NCI-H345 (cell line): ENCODE measurements at regions not wholly inside any gene's neighbourhood (a gene's known extent, or its start where the extent isn't known, plus 50 kb on each side); places are given as distances from the start of the nearest gene placed in this dataset.

Source experiments
- DNase-seq: peaks from one replicate; lab custom pipeline; 2025; lab: John Stamatoyannopoulos, UW

DNA sequence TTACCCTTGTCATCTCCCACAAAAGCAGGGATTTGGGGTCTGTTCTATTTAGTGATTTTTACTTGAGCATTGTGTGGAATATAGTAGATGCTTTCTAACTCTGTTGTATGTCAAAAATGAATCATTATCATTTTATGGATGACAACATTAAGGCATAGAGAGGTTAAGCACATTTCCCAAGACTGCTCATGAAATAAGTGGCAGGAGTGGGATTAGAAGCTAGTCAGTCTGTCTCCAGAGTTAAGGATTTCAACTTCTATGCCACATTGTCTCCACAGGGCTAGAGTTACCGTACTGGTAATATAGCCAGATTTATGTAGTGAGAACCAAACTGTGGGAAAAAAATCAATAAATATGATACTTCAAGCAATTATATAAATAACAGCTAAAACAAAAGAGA is 170.6 kb upstream of the DCN start:
- no peak for DNase-seq

DNA sequence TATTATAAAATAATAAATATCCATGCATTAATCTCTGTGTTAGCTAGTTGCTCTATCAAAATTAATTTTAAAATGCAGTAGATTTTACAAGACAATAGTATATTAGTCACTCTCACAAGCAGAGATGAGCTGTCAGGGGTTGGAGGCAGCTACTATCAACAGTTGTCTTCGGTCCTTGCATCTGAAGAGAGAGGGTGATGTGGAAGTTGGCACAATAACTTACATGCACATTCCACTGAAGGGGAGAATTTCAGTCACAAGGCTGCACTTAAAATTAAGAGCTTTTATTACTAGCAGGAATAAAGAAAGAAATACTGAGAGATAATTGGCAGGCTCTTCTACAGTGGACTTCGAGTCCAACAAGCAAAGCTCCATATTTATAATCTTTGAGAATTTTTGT is 166.9 kb upstream of the DCN start:
- no peak for DNase-seq

DNA sequence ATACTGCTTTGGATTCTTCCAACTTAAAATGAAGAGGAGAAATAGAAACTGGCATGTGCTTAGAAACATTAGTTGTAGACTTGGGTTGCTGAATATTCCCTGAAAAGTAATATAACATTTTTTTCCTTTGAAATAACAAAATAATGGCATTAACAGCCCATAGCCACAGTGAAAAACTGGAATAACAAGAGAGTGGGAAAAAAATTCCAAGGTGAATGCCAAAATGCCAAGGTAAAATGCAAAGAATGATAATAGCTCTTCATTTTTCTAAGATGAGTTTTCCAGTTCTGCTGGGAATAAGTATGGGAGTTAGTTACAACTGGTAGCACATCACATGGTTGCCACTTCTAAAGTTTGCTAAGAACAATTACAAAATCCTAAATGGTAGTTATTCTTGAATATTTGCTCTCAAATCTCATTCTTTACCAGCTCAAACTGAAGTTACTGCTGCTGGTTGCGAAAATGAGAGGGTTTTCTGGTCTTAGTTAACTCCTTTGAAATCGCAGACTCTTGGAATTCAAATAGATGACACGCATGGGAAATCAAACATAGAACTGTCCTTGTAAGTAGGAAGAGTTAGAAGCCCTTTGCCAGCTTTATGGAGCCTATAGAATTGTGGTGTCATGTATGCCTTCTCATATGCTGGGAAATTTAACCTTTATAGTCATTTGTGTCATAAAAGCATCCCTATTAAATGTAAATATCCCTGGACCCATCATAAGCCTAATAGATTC is 165.0 kb upstream of the DCN start:
- DNase-seq, result no peak

DNA sequence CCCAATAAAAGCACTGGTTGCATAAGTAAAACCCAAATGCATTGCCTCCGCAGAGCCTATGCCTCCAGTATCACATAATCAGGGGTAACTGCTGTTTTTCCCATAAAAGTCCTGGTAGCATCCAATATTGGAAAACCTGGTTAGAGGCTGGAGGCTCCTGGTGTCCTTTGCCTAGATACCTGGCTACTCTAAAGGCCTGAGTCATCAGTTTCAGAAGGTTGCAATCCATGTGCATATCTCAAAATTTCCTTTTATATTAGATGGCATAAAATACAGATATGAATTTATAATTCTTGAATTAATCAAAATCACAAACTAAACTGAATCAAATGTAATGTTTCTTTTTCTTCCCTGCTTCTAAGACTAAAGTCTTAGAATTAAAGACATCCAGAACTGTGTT is 164.2 kb upstream of the DCN start:
- no peak for DNase-seq

DNA sequence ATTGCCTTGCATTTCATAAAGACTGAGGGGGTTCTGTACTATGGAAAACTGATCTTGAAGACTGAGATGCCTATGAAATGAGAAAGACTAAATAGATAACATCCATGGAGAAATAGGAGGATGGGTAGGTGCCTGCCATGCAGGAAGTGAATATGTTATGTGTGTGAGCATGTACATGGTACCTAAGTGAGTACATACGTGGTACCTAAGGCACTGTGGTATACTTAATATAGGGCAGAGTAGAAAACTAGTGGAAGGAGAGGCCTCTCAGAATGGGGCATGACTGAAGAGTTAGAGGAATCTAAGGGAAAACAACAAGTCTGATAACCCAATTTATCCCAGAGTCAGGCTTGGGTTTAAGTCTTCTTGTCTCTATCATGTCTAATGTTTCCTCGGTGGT is 161.8 kb upstream of the DCN start:
- no peak for DNase-seq

DNA sequence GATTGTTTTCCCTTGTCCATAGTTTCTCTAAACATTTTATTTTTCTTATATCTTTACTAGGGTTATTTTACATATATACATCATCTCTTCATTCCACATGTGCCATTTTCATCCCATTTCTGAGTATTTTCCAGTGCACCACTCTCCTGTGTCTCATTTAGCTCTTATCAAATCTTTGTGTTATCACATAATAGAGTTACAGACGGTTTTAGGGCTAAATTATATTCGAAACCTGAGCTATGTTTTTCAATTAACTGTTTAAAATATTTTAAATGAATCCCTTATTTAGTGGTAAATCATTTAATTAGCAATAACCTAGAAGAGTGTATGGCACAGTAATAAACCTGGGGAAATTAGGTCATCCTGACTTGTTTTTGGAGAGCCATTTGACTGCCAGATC is 160.4 kb upstream of the DCN start:
- no peak for DNase-seq

DNA sequence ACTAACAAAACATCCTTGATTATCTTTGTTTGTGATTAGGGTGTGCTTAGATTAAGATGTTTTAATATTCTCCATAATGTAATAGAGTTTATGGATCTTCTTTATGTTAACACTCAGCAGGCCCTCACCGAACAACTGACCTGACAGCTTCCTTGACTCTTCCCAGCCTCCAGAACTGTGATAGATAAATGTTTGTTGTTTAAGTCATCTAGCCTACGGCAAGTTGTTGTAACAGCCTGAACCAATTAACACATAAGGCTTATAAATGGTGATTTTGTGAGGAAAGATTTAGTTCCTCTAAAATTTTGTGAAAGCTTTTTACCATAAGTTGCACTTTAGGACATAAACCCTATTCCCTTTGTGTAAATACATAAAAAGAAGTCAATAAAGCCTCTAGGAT is 156.5 kb upstream of the DCN start:
- DNase-seq, result no peak

DNA sequence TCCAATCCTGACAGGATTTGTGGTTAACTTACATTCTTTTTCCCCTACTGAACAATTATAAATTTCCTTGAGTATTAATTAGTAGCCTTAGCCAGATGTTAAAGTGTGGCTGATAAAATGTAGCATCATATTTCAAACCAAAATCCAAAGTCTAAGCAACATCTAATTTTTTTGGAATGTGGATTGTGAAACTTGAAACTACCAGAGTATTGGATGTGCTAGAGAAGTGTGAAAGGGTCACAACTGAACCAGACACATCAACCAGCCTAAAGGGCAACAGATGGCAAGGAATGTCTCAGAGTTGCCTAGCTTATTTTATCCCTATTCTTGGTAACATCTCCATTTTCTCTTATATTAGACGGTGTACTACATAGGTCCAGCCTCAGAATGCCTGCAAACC is 153.1 kb upstream of the DCN start:
- DNase-seq, result no peak

DNA sequence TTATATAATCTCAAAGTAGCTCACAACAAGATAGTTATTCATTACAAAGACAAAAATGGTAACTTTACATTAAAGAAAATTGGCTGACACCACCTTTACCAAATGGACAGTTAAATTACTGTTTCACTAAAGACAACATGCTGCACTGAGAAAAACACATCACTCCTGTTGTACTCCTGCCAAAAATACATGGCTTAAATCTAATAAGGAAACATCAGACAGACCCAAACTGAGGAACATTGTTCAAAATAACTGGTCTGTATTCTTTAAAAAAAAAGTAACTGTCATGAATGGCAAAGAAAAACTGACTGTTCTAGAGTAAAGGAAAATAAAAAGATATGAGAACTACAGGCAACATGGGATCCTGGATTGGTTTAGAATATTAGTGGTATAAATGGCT is 151.3 kb upstream of the DCN start:
- DNase-seq, result no peak

DNA sequence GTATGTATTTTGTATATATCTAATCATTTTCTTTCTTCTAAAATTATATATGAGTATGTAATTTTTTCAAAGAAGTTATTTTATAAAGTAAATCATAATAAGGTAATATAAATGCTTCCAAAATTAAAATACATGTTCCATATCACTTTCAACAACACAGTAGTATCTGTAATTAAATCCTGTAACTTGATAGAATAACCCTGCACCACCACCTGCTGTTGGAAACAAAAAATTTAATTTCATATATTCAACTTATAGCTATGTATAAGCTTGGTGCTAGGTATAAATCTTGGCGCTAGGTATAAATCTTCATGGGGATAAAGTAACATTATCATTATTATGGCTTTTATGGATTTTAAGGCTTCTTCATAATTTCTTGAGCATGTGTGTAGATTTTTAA is 149.7 kb upstream of the DCN start:
- DNase-seq, result no peak

DNA sequence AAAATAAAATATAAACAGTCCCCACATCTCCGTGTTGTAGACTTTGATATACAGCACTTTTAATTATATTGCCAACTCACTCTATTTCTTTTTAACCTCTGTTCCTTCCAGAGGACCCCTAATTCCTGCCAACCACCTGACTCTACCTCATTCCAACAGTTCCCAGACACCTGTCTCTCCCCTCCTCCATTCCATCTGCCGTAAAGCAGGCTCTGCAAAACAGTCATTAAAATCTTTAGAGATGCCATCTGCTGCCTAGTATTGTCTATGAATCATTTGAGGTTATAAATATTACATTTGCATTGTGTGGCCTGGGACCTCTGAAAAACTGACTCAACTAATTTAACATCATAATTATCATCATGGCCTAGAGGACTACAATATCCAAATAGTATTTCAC is 148.8 kb upstream of the DCN start:
- no peak for DNase-seq

DNA sequence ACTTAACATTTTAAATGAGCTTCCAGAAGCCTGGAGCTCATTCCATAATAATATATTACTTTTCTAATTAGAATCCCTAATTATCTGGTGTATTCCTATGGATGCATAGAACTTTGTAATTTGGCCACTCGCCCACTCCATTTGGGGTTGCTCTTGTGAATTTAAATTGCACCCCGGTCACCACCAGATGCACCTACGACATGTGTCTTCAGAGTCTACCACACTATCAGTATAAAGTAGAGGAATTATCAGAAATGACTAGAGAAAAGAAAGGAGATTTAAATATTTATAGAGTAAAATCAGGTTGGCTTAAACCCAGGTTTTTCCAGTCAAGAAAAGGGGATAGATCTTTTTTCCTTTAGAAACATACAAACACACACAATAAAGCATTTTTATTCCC is 145.8 kb upstream of the DCN start:
- no peak for DNase-seq

DNA sequence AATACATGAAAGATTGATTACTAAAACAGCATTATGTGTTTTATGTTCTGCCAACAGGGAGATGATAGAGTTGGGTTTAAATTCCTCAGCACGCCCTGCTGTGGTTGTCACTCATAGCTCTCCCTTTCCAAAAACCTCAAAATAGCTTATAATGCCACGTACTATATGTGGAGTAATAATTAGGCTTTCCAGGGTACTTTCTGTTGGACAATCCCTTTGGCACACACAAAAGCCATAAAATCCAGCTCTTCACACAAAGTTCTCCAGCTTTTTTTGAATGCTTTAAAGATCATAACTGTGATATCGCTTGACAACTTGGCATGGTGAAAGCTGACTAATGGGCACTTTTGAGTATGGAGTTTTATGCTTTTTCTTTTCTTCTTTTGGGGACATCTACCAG is 145.3 kb upstream of the DCN start:
- DNase-seq, result no peak

DNA sequence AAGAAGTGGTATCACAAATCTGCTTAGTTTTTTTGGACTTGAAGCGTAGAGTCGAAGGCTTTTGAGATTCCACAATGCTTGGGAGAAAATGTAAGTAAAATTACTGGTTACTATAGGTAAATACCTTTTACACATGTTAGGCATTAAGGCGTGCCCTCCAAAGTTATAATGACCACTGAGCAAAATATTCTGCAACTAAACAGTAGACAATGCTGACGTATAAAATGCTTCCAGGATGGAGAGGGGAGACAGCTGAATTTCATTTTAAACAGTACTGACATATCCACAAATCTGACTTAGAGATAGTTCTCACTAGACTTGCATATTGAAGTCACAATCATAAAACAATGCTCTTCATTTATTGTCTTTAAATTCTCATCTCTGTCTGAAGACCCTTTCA is 144.5 kb upstream of the DCN start:
- no peak for DNase-seq

DNA sequence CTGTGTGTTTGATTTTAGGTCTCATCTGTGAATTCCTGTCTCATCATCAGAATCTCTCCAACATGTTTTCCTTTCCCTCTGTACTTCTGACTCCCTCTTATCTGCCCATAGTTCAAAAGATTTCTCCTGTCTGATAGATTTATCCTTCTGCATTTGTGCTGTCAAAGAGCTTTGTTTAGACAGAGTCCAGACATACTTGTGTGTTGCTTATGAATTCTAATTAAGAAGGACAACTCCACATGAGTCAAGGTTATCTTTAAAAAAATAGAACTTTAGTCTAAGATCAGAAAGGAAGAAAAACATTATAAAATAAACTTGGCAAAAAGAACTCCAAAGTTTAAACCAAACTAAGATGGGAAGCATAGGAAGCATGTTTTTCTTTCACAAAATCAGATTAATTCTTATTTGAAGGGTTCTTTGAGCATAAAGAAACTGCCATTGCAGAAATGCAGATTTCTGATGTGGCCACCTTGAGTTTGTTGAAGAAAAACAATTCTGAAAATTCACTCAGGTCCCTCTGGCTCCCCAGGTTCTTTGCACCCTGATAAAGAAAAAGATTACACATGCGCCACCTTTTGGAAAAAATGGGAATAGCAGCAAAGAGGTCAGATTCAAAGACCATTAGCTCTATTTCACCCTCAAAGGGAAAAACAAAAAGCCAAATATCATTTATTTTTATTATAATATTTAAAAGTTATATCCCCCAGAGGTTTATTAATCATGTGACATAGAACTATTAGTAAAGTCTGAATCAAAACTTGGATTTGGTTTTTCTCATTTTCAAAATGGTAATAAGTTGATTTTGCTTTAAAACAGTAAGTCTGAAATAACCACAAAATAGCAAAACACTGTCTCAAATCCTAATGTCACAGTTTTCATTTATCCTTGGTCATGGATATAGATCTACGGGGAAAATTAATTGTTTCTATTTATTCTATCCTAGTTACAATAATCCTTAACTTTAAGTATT is 143.7 kb upstream of the DCN start:
- DNase-seq, result peak; percentile 58

DNA sequence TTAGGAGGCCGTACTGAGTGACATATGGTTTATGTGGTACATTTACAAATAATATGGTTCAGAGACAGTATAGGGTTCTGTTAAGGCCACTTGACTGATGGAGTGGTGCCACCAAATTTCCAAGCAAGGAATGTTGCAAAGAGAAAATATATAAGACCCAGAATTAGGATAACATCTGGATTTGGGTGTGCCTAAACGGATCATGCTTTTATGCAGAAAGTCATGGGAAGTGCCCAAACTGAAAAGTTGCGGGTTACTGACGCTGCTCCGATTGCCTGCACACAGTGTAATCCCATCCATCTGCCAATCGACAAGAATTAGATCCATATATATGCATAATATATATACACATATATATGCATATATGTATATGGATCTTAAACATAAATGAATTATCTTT is 138.4 kb upstream of the DCN start:
- DNase-seq, result no peak

DNA sequence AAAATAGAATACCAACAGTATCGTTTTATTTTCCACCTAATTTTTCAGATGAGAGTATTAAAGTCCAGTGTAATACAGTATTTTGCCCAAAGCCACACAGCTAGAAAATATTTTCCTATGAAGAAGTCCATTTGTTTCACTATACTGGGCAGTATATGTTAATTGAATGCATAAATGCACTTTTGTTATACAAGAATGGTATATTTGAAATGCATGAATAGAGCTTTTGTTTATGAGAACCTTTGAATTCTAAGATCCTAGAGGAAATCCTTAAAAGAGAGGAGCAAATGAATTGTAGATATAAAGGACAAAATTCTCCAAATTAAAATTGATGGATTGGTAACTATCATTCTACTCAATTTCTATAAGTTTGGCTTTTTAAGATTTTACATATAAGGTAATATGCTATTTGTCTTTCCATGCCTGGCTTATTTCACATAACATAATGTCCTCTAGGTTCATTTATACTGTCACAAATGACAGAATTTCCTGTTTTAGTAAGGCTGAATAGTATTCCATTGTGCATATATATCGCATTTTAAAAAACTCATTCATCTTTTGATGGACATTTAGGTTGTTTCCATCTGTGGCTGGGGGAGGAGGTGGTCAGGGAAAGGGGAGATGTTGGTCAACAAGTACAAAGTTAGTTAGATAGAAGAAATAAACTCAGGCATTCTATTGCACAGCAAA is 136.6 kb upstream of the DCN start:
- no peak for DNase-seq

DNA sequence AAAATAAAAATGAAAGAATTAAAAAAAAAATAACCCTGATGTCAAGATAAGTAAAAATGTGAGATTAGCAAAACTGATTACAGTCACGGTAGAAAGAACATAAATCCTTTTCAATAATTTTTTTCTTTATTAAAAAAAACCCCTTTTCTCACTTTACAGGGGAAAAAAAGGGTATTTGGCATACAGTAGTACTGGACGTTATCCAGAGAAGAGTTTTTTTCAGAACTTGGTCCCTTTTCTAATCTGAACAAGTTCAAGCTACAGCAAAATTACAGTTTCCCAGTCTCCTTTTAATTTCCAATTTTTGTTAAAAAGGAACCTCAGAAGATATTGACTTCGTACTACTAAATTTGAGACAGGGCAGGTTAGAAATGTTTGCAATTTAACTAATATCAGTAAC is 134.7 kb upstream of the DCN start:
- DNase-seq, result no peak

DNA sequence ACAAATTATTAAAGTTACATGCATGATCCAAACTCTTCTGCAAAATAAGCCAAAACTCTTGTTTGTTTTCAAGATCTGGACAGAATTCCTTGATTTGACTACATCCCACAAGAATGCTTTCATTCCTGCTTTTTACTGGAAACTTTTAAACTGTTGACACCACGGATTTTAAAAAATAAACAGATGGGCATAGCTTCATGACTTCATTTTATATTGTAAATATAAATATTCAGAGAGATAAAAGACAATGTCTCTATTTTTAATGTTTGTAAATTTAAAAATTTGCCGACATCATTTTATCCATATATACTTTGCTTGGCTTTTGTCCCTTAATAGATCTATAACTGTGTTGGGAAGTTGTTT is 134.3 kb upstream of the DCN start:
- DNase-seq, result no peak

DNA sequence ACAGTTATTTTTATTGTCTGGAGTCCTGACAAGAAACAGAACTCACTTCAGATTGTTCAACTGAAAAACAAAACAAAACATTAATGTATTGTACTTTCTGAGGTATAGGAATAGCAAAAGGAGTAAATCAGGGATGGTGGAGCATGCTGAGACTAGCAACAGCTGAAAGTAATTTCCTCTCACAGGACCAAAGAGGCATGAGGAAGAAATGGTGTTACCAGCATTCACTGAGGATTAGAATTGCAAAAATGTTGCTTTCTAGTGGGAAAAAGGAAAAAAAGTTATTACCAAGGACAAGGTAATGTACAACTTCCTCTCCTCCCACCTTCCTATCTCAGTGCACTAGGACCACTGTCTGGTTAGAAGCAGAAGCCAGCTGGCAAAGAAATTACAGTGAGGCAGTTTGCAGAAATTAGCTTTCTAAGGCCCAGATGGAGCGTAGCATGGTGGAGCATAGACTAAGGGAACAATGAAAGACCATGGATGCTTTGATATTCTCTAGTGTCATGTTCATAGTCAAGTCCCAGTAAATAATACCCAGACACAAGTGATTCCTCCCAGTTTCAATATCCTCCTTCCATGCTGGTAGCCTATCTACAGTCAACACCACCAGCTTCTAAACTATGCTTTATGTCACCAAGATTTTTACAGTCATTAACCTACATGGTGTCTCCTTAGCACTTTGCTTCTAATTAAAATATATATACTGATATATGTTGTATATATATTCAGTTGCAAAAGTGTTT is 133.7 kb upstream of the DCN start:
- no peak for DNase-seq

DNA sequence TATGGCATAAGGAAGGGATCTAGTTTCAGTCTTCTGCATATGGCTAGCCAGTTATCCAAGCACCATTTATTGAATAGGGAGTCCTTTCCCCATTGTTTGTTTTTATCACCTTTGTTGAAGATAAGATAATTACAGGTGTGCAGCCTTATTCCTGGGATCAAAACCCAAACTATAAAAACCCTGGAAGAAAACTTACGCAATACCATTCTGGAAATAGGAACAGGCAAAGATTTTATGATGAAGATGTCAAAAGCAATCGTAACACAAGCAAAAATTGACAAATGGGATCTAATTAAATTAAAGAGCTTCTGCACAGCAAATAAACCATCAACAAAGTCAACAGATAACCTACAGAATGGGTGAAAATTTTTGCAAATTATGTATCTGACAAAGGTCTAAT is 128.5 kb upstream of the DCN start:
- no peak for DNase-seq

DNA sequence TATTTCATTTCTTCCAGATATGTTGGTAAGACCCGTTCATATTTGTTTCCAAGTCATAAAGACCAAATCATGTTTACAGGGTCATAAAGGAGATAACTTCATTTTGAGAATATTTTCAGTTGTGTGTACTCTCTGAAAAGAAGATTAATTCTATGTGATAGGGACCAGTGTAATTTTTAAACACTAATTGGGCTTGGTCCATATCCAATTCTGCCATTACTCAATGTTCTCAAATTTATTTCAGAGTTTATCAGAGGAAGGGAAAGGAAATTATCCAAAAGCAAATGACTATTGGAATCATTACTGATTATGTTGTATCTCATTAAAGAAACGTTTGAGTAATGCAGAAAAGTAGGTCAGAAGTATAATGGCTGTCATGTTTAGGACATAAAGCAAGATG is 126.8 kb upstream of the DCN start:
- no peak for DNase-seq
